ENCODE measurements at regions not wholly inside any gene's neighbourhood (a gene's known extent, or its start where the extent isn't known, plus 50 kb on each side); places are given as distances from the start of the nearest gene placed in this dataset.
"Not testable (repeated sequence)": the region's sequence is repeated elsewhere in the genome, so short reads cannot be mapped to it uniquely, and the experiment has no call there.

- Histone ChIP-seq H3K9ac (ENCODE audit: low read length) (no peak overlapping the region), H3K4me1 (ENCODE audit: control insufficient read depth in 2 of 2, insufficient read depth in 2 of 2, low read length in 2 of 2) (no peaks in the 10 kb centered on the region), H3K9me3 (ENCODE audit: control extremely low read depth in 1 of 3, control insufficient read depth in 2 of 3, insufficient read depth in 1 of 3, low read length in 2 of 3) (no peaks in the 10 kb centered on the region), H3K27me3 (replicated peaks in 1 of 4; ENCODE audit: control extremely low read depth in 1 of 4, control insufficient read depth in 3 of 4, insufficient read depth in 4 of 4, low read length in 3 of 4) (no peaks in the 10 kb centered on the region), H2AFZ (ENCODE audit: insufficient read depth, low read depth, low read length, poor library complexity, severe bottlenecking) (no peak overlapping the region), H3K4me2 (replicated peaks; ENCODE audit: low read depth, low read length, poor library complexity, severe bottlenecking) (no peak overlapping the region), H4K20me1 (ENCODE audit: control insufficient read depth, insufficient read depth, low read length, poor library complexity, severe bottlenecking) (no peaks in the 10 kb centered on the region), H3K4me3 (ENCODE audit: control extremely low read depth in 1 of 5, extremely low read depth in 1 of 5, insufficient read depth in 1 of 5, low read depth in 2 of 5, low read length in 4 of 5) (no peak overlapping the region), H3K27ac (ENCODE audit: low read length in 2 of 2) (no peak overlapping the region), H3K36me3 (replicated peaks in 1 of 2; ENCODE audit: control extremely low read depth in 1 of 2, control insufficient read depth in 1 of 2, extremely low read depth in 1 of 2, insufficient read depth in 2 of 2, low read length in 1 of 2) (no peaks in the 10 kb centered on the region), H3K79me2 (ENCODE audit: control insufficient read depth, insufficient read depth, low read length) (no peaks in the 10 kb centered on the region)
- TF ChIP-seq CTCF (IDR thresholded peaks at IDR 0.05): no peak
- no peak for TF ChIP-seq EZH2 (IDR thresholded peaks at IDR 0.05; ENCODE audit: borderline replicate concordance, insufficient read depth, low read depth, low read length, poor library complexity, severe bottlenecking)
- ATAC-seq (ENCODE audit: low read depth) (no peak), DNase-seq (no peak)
- WGBS (ENCODE audit: insufficient coverage): 80% methylated on average over 4 of the region's 6 CpGs
- Mint-ChIP-seq H3K9me3 (ENCODE audit: insufficient read depth) (no peaks in the 10 kb centered on the region), H3K27me3 (no peaks in the 10 kb centered on the region), H3K4me3 (no peak overlapping the region), H3K27ac (no peak overlapping the region), H3K4me1 (no peaks in the 10 kb centered on the region)
- intact Hi-C loops (cut with micrococcal nuclease): no loop called here
- ChIA-PET POLR2A (no interaction called here), CTCF (no interaction called here)
Measured at GRCh38 chr9:18063856-18064390, 410.0 kb upstream of the ADAMTSL1 start.

- H3K9me3 Mint-ChIP-seq (ENCODE audit: insufficient read depth); H3K4me3 Mint-ChIP-seq; H3K27ac Mint-ChIP-seq; H3K79me2 ChIP-seq (ENCODE audit: control insufficient read depth, insufficient read depth, low read length); H2AFZ ChIP-seq (ENCODE audit: insufficient read depth, low read depth, low read length, poor library complexity, severe bottlenecking); H3K4me1 ChIP-seq (ENCODE audit: control insufficient read depth in 2 of 2, insufficient read depth in 2 of 2, low read length in 2 of 2); POLR2A ChIA-PET; H3K9ac ChIP-seq (ENCODE audit: low read length); H3K4me1 Mint-ChIP-seq; H3K27ac ChIP-seq (ENCODE audit: low read length in 2 of 2); H3K36me3 ChIP-seq (replicated peaks in 1 of 2; ENCODE audit: control extremely low read depth in 1 of 2, control insufficient read depth in 1 of 2, extremely low read depth in 1 of 2, insufficient read depth in 2 of 2, low read length in 1 of 2); H3K4me2 ChIP-seq (replicated peaks; ENCODE audit: low read depth, low read length, poor library complexity, severe bottlenecking); H3K4me3 ChIP-seq (ENCODE audit: control extremely low read depth in 1 of 5, extremely low read depth in 1 of 5, insufficient read depth in 1 of 5, low read depth in 2 of 5, low read length in 4 of 5); intact Hi-C loops (cut with micrococcal nuclease); H4K20me1 ChIP-seq (ENCODE audit: control insufficient read depth, insufficient read depth, low read length, poor library complexity, severe bottlenecking); H3K9me3 ChIP-seq (ENCODE audit: control extremely low read depth in 1 of 3, control insufficient read depth in 2 of 3, insufficient read depth in 1 of 3, low read length in 2 of 3); H3K27me3 Mint-ChIP-seq; DNase-seq; CTCF ChIA-PET; H3K27me3 ChIP-seq (replicated peaks in 1 of 4; ENCODE audit: control extremely low read depth in 1 of 4, control insufficient read depth in 3 of 4, insufficient read depth in 4 of 4, low read length in 3 of 4); ATAC-seq (ENCODE audit: low read depth): not testable (repeated sequence)
- no CpG with 5 or more reads among the region's 2 CpGs for WGBS (ENCODE audit: insufficient coverage)
Measured at GRCh38 chr9:18066608-18067007, 407.3 kb upstream of the ADAMTSL1 start.

Measured in B cell (primary cell).